ENCODE measurements at regions not wholly inside any gene's neighbourhood (a gene's known extent, or its start where the extent isn't known, plus 50 kb on each side); places are given as distances from the start of the nearest gene placed in this dataset.
A peak's percentile ranks its signal among the peaks of the same experiment; 100 is the strongest.

- peak; percentile 54 for DNase-seq (ENCODE audit: low read depth)
Observed at GRCh38 chr9:88280816-88281382, 107.3 kb upstream of the SPIN1 start.

GRCh38 chr9:88278036-88278435 lies 110.2 kb upstream of the SPIN1 start:
- no peak for DNase-seq (ENCODE audit: low read depth)

GRCh38 chr9:88274078-88274477 lies 114.2 kb upstream of the SPIN1 start:
- DNase-seq (ENCODE audit: low read depth) = no peak

- DNase-seq (ENCODE audit: low read depth) = peak; percentile 4
Observed at GRCh38 chr9:88272986-88273385, 115.3 kb upstream of the SPIN1 start.

- DNase-seq (ENCODE audit: low read depth) = peak; percentile 13
Observed at GRCh38 chr9:88270413-88270812, 117.8 kb upstream of the SPIN1 start.

- DNase-seq (ENCODE audit: low read depth) = no peak
Observed at GRCh38 chr9:88268886-88269285, 119.4 kb upstream of the SPIN1 start.

- DNase-seq (ENCODE audit: low read depth) = no peak
Observed at GRCh38 chr9:88267283-88267682, 121.0 kb upstream of the SPIN1 start.

GRCh38 chr9:88266416-88266815 lies 121.8 kb upstream of the SPIN1 start:
- DNase-seq (ENCODE audit: low read depth) = no peak

GRCh38 chr9:88259001-88259400 lies 120.7 kb upstream of the SPATA31C2 start:
- DNase-seq (ENCODE audit: low read depth) = no peak

GRCh38 chr9:88258601-88259000 lies 120.3 kb upstream of the SPATA31C2 start:
- no peak for DNase-seq (ENCODE audit: low read depth)

GRCh38 chr9:88258024-88258423 lies 119.7 kb upstream of the SPATA31C2 start:
- DNase-seq (ENCODE audit: low read depth) = peak; percentile 24

- DNase-seq (ENCODE audit: low read depth) = no peak
Observed at GRCh38 chr9:88256216-88256615, 117.9 kb upstream of the SPATA31C2 start.

- DNase-seq (ENCODE audit: low read depth) = peak; percentile 6
Observed at GRCh38 chr9:88255806-88256205, 117.5 kb upstream of the SPATA31C2 start.

- DNase-seq (ENCODE audit: low read depth) = no peak
Observed at GRCh38 chr9:88251903-88252302, 113.6 kb upstream of the SPATA31C2 start.

GRCh38 chr9:88243736-88244135 lies 105.5 kb upstream of the SPATA31C2 start:
- DNase-seq (ENCODE audit: low read depth) = no peak

GRCh38 chr9:88242879-88243278 lies 104.6 kb upstream of the SPATA31C2 start:
- DNase-seq (ENCODE audit: low read depth) = no peak

GRCh38 chr9:88237991-88238571 lies 99.8 kb upstream of the SPATA31C2 start:
- no peak for DNase-seq (ENCODE audit: low read depth)

- DNase-seq (ENCODE audit: low read depth) = no peak
Observed at GRCh38 chr9:88237479-88237961, 99.2 kb upstream of the SPATA31C2 start.

- no peak for DNase-seq (ENCODE audit: low read depth)
Observed at GRCh38 chr9:88236511-88237478, 98.5 kb upstream of the SPATA31C2 start.

- DNase-seq (ENCODE audit: low read depth) = no peak
Observed at GRCh38 chr9:88235615-88236014, 97.3 kb upstream of the SPATA31C2 start.

- DNase-seq (ENCODE audit: low read depth) = no peak
Observed at GRCh38 chr9:88234114-88234513, 95.8 kb upstream of the SPATA31C2 start.

- no peak for DNase-seq (ENCODE audit: low read depth)
Observed at GRCh38 chr9:88233091-88233490, 94.8 kb upstream of the SPATA31C2 start.

GRCh38 chr9:88230612-88231011 lies 92.3 kb upstream of the SPATA31C2 start:
- peak; percentile 29 for DNase-seq (ENCODE audit: low read depth)
